ENCODE measurements at regions not wholly inside any gene's neighbourhood (a gene's known extent, or its start where the extent isn't known, plus 50 kb on each side); places are given as distances from the start of the nearest gene placed in this dataset.

DNA sequence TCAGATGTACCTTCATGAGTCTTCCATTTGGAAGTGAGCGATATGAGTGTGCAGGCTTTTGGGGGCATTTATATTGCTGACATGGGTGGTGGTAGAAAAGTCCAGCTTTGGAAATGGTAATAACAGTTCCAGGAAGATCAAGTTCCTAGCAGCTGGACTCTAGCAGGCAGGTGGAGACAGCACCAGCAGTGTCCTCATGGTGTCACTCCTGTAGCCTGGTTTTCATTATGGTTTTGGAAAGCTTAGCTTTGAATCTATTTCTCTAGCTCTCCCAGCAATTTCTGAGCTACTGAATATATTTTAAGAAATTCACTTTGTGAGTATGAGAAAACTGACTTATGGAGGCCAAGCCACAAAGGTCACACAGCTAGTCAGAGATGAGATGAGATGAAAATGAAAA lies 523.2 kb upstream of the HTR2A start:
- H3K36me3 ChIP-seq (replicated peaks in 1 of 2), result no peaks in the 10 kb centered on the region
- H3K9me3 ChIP-seq (replicated peaks in 1 of 3), result no peaks in the 10 kb centered on the region
- no peaks in the 10 kb centered on the region for H3K27me3 ChIP-seq
- TF ChIP-seq CTCF (IDR thresholded peaks at IDR 0.05), result no peak
- DNase-seq, result no peak
- H3K27ac ChIP-seq, result no peak overlapping the region
- intact Hi-C loops (cut with DNase I), result no loop called here
- 50 to 58% (median 52%) methylated on average over 1 of the region's 1 CpG for WGBS, 4 donors
- H3K4me1 ChIP-seq (replicated peaks in 1 of 2), result peaks cover 0 to 6% of the 10 kb centered on the region in 2 donors
- H3K4me3 ChIP-seq, result no peak overlapping the region

DNA sequence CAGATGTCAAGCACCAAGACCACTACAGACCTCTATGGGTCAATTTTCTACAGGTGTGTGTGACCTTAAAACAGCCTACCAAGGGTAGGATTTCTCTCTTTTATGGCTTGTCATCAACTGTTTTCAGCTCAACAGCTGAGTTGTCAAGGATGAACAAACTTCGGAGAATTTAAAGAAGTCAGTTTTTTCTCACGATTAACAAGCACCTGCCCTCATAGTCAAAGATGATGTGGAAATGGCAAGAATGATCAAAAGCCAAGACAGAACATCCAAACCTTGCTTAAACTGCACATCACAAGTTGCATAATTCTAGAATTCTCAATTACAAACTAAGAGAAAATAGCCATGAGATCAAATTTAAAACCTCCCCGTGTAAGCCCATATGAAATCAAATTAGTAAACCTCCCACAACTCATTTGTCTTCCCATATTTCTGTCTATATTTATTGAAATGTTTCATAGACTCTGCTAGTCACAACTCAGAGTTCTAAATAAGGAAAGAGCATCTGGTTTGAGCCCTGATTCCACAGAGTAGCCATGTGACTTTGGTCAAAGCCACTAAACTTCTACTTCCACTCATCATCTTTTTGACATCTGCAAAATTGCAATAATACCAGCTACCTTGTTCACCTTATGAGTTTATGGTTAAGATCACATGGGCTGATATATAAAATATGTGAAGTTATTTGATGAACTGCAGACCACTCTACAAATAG lies 521.5 kb upstream of the HTR2A start:
- intact Hi-C loops (cut with DNase I), result no loop called here
- Histone ChIP-seq H3K4me1 (replicated peaks in 1 of 2) (peaks cover 0 to 6% of the 10 kb centered on the region in 2 donors), H3K27ac (no peak overlapping the region), H3K9me3 (replicated peaks in 1 of 3) (no peaks in the 10 kb centered on the region), H3K27me3 (no peaks in the 10 kb centered on the region), H3K36me3 (replicated peaks in 1 of 2) (no peaks in the 10 kb centered on the region), H3K4me3 (no peak overlapping the region)
- DNase-seq, result no peak
- WGBS, 4 donors, result 83 to 89% (median 86%) methylated on average over 3 of the region's 3 CpGs
- TF ChIP-seq POLR2A (IDR thresholded peaks at IDR 0.05) (no peak), CTCF (IDR thresholded peaks at IDR 0.05) (no peak)

- H3K4me3 ChIP-seq, result no peak overlapping the region
- peaks cover 0 to 6% of the 10 kb centered on the region in 2 donors for H3K4me1 ChIP-seq (replicated peaks in 1 of 2)
- intact Hi-C loops (cut with DNase I), result no loop called here
- TF ChIP-seq POLR2A (IDR thresholded peaks at IDR 0.05), result no peak
- no peak for TF ChIP-seq CTCF (IDR thresholded peaks at IDR 0.05)
- WGBS, 4 donors, result 87 to 98% (median 95%) methylated on average over 2 of the region's 2 CpGs
- H3K36me3 ChIP-seq (replicated peaks in 1 of 2), result no peaks in the 10 kb centered on the region
- no peak overlapping the region for H3K27ac ChIP-seq
- H3K27me3 ChIP-seq, result no peaks in the 10 kb centered on the region
- DNase-seq, result no peak
- no peaks in the 10 kb centered on the region for H3K9me3 ChIP-seq (replicated peaks in 1 of 3)
These were observed 520.6 kb upstream of the HTR2A start for GRCh38 chr13:47417485-47417884.

- 76 to 84% (median 82%) methylated on average over 4 of the region's 4 CpGs for WGBS, 4 donors
- TF ChIP-seq POLR2A (IDR thresholded peaks at IDR 0.05), result no peak
- no peak for TF ChIP-seq CTCF (IDR thresholded peaks at IDR 0.05)
- intact Hi-C loops (cut with DNase I), result no loop called here
These were observed 518.2 kb upstream of the HTR2A start for GRCh38 chr13:47415048-47415447.

More at GRCh38 chr13:47415048-47415447, 518.2 kb upstream of the HTR2A start:
- no peak overlapping the region for H3K4me3 ChIP-seq
- no peaks in the 10 kb centered on the region for H3K27me3 ChIP-seq
- peaks cover 0 to under 1% of the 10 kb centered on the region in 2 donors for H3K4me1 ChIP-seq (replicated peaks in 1 of 2)
- no peaks in the 10 kb centered on the region for H3K36me3 ChIP-seq (replicated peaks in 1 of 2)
- H3K9me3 ChIP-seq (replicated peaks in 1 of 3), result no peaks in the 10 kb centered on the region
- H3K27ac ChIP-seq, result no peak overlapping the region
- no peak for DNase-seq

All from adrenal gland (tissue), 9 donors.